Panc1 (cell line): ENCODE measurements at regions not wholly inside any gene's neighbourhood (a gene's known extent, or its start where the extent isn't known, plus 50 kb on each side); places are given as distances from the start of the nearest gene placed in this dataset.
"Not testable (repeated sequence)": the region's sequence is repeated elsewhere in the genome, so short reads cannot be mapped to it uniquely, and the experiment has no call there.

ENCODE experiments used
- CTCF ChIP-seq: fragments of 450-650 bp; IDR thresholded peaks from 2 replicates; pipeline ENCODE4 v1.5.1; 2017; ENCODE audit warnings: mild to moderate bottlenecking
- POLR2AphosphoS5 ChIP-seq: IDR thresholded peaks from 2 replicates; pipeline ENCODE4 v1.6.1; 2012; ENCODE audit warnings: mild to moderate bottlenecking, low read depth, low read length, moderate library complexity
- SIN3A ChIP-seq: IDR thresholded peaks from 2 replicates; pipeline ENCODE4 v1.6.1; 2012; ENCODE audit warnings: low read depth, mild to moderate bottlenecking, low read length, moderate library complexity, borderline replicate concordance; ENCODE audit not compliant: insufficient read depth
- TF ChIP-seq, protein P1 (sequence below), 2 experiments: IDR thresholded peaks; 2 replicates each; pipeline ENCODE4 v1.6.1; 2011 to 2012; ENCODE audit warnings: low read depth in 2 of 2, control low read depth in 1 of 2, low read length in 1 of 2, mild to moderate bottlenecking in 1 of 2, moderate library complexity in 1 of 2; ENCODE audit not compliant: insufficient read depth in 1 of 2

DNA sequence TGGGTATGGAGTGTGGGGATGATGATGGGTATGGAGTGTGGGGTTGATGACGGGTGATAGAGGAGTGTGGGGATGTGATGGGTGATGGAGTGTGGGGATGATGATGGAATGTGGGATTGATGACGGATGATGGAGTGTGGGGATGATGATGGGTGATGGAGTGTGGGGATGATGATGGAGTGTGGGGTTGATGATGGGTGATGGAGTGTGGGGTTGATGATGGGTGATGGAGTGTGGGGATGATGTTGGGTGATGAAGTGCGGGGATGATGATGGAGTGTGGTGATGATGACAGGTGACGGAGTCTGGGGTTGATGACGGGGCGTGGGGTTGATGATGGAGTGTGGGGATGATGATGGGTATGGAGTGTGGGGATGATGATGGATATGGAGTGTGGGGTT is 99.7 kb downstream of the RTP5 start:
- TF ChIP-seq CTCF, POLR2AphosphoS5, SIN3A: not testable (repeated sequence)
- TF ChIP-seq, protein P1, sequence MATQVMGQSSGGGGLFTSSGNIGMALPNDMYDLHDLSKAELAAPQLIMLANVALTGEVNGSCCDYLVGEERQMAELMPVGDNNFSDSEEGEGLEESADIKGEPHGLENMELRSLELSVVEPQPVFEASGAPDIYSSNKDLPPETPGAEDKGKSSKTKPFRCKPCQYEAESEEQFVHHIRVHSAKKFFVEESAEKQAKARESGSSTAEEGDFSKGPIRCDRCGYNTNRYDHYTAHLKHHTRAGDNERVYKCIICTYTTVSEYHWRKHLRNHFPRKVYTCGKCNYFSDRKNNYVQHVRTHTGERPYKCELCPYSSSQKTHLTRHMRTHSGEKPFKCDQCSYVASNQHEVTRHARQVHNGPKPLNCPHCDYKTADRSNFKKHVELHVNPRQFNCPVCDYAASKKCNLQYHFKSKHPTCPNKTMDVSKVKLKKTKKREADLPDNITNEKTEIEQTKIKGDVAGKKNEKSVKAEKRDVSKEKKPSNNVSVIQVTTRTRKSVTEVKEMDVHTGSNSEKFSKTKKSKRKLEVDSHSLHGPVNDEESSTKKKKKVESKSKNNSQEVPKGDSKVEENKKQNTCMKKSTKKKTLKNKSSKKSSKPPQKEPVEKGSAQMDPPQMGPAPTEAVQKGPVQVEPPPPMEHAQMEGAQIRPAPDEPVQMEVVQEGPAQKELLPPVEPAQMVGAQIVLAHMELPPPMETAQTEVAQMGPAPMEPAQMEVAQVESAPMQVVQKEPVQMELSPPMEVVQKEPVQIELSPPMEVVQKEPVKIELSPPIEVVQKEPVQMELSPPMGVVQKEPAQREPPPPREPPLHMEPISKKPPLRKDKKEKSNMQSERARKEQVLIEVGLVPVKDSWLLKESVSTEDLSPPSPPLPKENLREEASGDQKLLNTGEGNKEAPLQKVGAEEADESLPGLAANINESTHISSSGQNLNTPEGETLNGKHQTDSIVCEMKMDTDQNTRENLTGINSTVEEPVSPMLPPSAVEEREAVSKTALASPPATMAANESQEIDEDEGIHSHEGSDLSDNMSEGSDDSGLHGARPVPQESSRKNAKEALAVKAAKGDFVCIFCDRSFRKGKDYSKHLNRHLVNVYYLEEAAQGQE (IDR thresholded peaks at IDR 0.05; ENCODE audit: insufficient read depth in 1 of 2, low read depth in 2 of 2, low read length in 1 of 2), result not testable (repeated sequence)
